ENCODE measurements at regions not wholly inside any gene's neighbourhood (a gene's known extent, or its start where the extent isn't known, plus 50 kb on each side); places are given as distances from the start of the nearest gene placed in this dataset.

DNA sequence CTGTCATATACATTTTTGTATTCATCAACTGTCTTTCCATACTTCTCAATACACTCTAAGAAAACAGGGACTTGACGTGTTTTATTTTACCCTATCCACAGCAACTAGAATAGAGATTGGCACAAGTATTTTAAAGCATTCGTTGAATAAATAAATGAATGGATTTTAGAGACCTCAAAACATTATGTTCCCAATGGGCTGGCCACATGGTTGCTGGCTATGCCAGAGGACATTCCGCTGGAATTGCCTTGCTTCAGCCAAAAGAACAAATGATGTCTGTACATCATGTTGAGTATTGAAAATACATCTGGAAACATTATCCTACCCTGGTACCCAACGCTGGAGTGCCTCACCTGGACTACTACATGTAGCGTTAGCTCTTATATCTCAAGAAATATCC, 132.8 kb upstream of the RAP1B start:
- WGBS, 2 donors, result 78 to 83% methylated on average over 5 of the region's 5 CpGs
- Histone ChIP-seq H3K36me3 (replicated peaks in 1 of 2; ENCODE audit: insufficient read depth in 1 of 2, low read depth in 2 of 2) (no peaks in the 10 kb centered on the region), H3K4me1 (no peaks in the 10 kb centered on the region), H3K27me3 (no peaks in the 10 kb centered on the region), H3K9me3 (no peaks in the 10 kb centered on the region), H3K4me3 (no peak overlapping the region), H3K27ac (no peak overlapping the region)
- intact Hi-C loops (cut with DNase I), result no loop called here
- DNase-seq (no peak), ATAC-seq (no peak)
- TF ChIP-seq POLR2A (IDR thresholded peaks at IDR 0.05), result no peak
- TF ChIP-seq, protein P1, sequence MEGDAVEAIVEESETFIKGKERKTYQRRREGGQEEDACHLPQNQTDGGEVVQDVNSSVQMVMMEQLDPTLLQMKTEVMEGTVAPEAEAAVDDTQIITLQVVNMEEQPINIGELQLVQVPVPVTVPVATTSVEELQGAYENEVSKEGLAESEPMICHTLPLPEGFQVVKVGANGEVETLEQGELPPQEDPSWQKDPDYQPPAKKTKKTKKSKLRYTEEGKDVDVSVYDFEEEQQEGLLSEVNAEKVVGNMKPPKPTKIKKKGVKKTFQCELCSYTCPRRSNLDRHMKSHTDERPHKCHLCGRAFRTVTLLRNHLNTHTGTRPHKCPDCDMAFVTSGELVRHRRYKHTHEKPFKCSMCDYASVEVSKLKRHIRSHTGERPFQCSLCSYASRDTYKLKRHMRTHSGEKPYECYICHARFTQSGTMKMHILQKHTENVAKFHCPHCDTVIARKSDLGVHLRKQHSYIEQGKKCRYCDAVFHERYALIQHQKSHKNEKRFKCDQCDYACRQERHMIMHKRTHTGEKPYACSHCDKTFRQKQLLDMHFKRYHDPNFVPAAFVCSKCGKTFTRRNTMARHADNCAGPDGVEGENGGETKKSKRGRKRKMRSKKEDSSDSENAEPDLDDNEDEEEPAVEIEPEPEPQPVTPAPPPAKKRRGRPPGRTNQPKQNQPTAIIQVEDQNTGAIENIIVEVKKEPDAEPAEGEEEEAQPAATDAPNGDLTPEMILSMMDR (IDR thresholded peaks at IDR 0.05), result no peak

DNA sequence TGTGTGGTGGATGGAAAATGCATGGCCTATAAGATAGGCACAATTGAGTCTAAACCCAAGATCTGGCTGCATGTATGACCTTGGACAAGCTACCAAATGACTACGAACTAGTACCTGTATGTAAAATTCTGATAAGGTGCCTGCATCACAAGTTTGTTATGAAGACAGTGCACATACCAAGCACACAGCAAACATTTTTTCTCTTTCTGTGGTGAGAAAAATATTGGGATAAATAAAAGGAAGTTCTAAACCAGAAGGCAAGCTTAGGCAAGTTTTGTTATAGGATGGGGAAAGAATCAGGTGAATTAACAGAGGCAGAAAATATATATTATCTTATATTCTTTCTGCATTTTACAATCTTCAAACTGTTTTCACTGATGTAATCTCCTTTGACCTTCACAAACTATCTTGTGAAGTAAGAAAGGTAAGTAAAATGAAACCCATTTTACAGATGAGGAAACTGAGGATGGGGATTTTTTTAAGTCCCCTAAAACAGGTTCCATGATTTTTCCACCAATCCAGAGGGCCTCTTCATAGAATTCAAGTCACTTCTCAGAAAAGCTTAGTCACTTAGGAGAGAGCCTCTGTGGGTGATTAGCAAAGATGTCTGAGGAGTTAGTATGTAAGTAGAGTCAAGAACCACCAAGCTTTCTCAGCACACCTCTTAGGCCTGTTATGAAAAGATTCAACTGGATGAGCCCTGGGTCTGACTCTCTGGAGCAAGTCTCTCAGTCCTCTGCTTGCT, 132.0 kb upstream of the RAP1B start:
- DNase-seq (no peak), ATAC-seq (no peak)
- 63 to 76% methylated on average over 1 of the region's 1 CpG for WGBS, 2 donors
- TF ChIP-seq POLR2A (IDR thresholded peaks at IDR 0.05), result no peak
- Histone ChIP-seq H3K4me1 (no peaks in the 10 kb centered on the region), H3K4me3 (no peak overlapping the region), H3K27me3 (no peaks in the 10 kb centered on the region), H3K9me3 (no peaks in the 10 kb centered on the region), H3K36me3 (replicated peaks in 1 of 2; ENCODE audit: insufficient read depth in 1 of 2, low read depth in 2 of 2) (no peaks in the 10 kb centered on the region), H3K27ac (no peak overlapping the region)
- intact Hi-C loops (cut with DNase I), result no loop called here

DNA sequence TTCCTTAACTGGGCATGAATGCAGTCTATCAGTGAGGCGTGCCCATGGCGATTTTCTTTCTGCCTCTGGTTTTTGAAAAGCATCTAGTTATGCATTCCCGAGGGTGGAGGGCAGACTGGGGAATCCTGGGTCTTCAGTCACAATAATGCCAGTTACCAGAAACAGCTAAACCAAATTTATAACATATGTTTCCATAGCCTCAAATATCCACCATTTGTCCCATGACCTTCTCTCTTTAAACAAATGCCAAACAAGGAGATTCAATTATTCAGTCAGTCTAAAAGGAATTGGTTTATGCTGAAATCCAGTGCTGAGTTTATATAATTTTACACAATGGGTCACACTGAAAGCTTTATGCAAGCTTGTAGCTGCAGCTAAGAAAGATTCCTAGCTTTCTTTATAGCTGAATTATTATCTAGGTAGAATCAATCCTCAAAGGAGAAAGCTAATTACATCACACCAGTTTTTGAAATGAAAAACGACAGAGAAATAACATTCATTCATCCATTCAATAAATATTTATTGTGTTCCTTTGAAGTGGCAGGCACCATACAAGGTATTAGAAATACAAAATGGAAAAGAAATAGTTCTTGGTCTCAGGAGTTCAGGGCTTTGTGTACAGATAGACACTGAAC, 131.3 kb upstream of the RAP1B start:
- H3K27ac ChIP-seq, result no peak overlapping the region
- no peak overlapping the region for H3K4me3 ChIP-seq
- ATAC-seq (no peak), DNase-seq (no peak)
- no peaks in the 10 kb centered on the region for H3K27me3 ChIP-seq
- no peak for TF ChIP-seq POLR2A (IDR thresholded peaks at IDR 0.05)
- TF ChIP-seq, protein P1 (IDR thresholded peaks at IDR 0.05), result no peak
- H3K4me1 ChIP-seq, result no peaks in the 10 kb centered on the region
- no peaks in the 10 kb centered on the region for H3K36me3 ChIP-seq (replicated peaks in 1 of 2; ENCODE audit: insufficient read depth in 1 of 2, low read depth in 2 of 2)
- intact Hi-C loops (cut with DNase I), result no loop called here
- no peaks in the 10 kb centered on the region for H3K9me3 ChIP-seq
- WGBS, 2 donors, result 50 to 53% methylated on average over 4 of the region's 4 CpGs

DNA sequence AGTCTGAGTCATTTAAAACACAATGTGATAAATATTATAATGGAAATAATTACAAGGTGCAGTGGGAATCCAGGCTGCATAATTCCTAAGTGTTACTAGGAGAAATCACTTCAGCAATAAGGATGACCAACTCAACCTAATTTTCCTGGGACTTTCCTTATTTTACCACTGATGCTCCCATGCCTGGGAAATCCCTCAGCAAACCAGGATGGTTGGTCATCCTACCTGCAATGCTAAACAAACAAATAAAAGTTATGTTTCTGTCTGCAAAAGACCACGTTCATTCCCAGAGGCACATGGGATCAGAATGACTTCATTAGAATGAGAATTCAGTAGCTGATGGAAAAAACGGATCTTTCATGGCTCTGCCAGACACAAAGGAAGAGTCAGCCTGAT, 130.8 kb upstream of the RAP1B start:
- ATAC-seq (no peak), DNase-seq (no peak)
- no peaks in the 10 kb centered on the region for H3K27me3 ChIP-seq
- H3K9me3 ChIP-seq, result no peaks in the 10 kb centered on the region
- H3K4me3 ChIP-seq, result no peak overlapping the region
- H3K36me3 ChIP-seq (replicated peaks in 1 of 2; ENCODE audit: insufficient read depth in 1 of 2, low read depth in 2 of 2), result no peaks in the 10 kb centered on the region
- 50 to 54% methylated on average over 2 of the region's 2 CpGs for WGBS, 2 donors
- no peak for TF ChIP-seq POLR2A (IDR thresholded peaks at IDR 0.05)
- TF ChIP-seq, protein P1 (IDR thresholded peaks at IDR 0.05), result no peak
- intact Hi-C loops (cut with DNase I), result no loop called here
- no peak overlapping the region for H3K27ac ChIP-seq
- no peaks in the 10 kb centered on the region for H3K4me1 ChIP-seq

DNA sequence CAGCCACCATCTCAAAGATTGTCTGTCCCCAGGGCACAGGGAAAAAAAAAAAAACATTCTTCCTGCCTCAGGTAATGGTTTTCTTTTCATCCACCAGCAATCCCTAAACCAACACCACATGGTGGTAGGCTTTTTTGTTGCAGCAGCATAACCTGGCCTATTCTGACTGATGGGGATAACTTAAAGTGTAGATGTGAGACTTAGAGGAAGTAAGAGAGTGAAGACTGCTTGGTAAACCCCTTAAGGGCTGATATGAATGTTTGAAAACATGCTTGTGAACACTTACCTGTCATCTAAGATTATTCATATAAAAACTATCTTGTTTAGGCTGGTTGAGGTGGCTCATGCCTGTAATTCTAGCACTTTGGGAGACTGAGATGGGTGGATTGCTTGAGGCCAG, 130.2 kb upstream of the RAP1B start:
- H3K9me3 ChIP-seq, result no peaks in the 10 kb centered on the region
- DNase-seq, result no peak
- ATAC-seq, result no peak
- H3K4me3 ChIP-seq, result no peak overlapping the region
- no peak for TF ChIP-seq POLR2A (IDR thresholded peaks at IDR 0.05)
- TF ChIP-seq, protein P1 (IDR thresholded peaks at IDR 0.05), result no peak
- intact Hi-C loops (cut with DNase I), result no loop called here
- no peaks in the 10 kb centered on the region for H3K27me3 ChIP-seq
- H3K27ac ChIP-seq, result no peak overlapping the region
- no peaks in the 10 kb centered on the region for H3K36me3 ChIP-seq (replicated peaks in 1 of 2; ENCODE audit: insufficient read depth in 1 of 2, low read depth in 2 of 2)
- H3K4me1 ChIP-seq, result no peaks in the 10 kb centered on the region

All from body of pancreas (tissue), 4 donors.